Activated T-helper 2 cell treated with anti-CD3 and anti-CD28 coated beads, Interferon-gamma antibody, Interleukin-2, Interleukin-4, amounts not matched to agents 10 μg/mL and 5 μg/mL and 100 μg/mL, durations not matched to agents 14 hours and 24 hours and 36 hours (primary cell): ENCODE measurements at regions not wholly inside any gene's neighbourhood (a gene's known extent, or its start where the extent isn't known, plus 50 kb on each side); places are given as distances from the start of the nearest gene placed in this dataset.
"Not testable (repeated sequence)": the region's sequence is repeated elsewhere in the genome, so short reads cannot be mapped to it uniquely, and the experiment has no call there.

Experiments used
- DNase-seq: peaks from one replicate; pipeline ENCODE4 v3.0.0; 2021; ENCODE audit warnings: low spot score
- H3K27ac Mint-ChIP-seq: one replicate; pipeline ENCODE4 v1.8.0; 2021; ENCODE audit warnings: mixed read lengths
- H3K27me3 Mint-ChIP-seq: one replicate; pipeline ENCODE4 v1.8.0; 2021; ENCODE audit warnings: low read depth, mixed read lengths
- H3K36me3 Mint-ChIP-seq: one replicate; pipeline ENCODE4 v1.8.0; 2021; ENCODE audit warnings: low read depth, mixed read lengths
- H3K4me1 Mint-ChIP-seq: one replicate; pipeline ENCODE4 v1.8.0; 2021; ENCODE audit warnings: low read depth, mixed read lengths
- H3K4me3 Mint-ChIP-seq: one replicate; pipeline ENCODE4 v1.8.0; 2021; ENCODE audit warnings: low read depth, mild to moderate bottlenecking, moderate library complexity, mixed read lengths
- H3K9me3 Mint-ChIP-seq: one replicate; pipeline ENCODE4 v1.8.0; 2021; ENCODE audit warnings: mixed read lengths
- intact Hi-C: fragments of 100-400 bp; cut with micrococcal nuclease; formaldehyde crosslinking; loops from one replicate; pipeline ENCODE4 v1.15.1; 2023

- no peak for DNase-seq
- Mint-ChIP-seq H3K27ac (no peak overlapping the region), H3K4me3 (no peak overlapping the region), H3K9me3 (peaks cover 39% of the 10 kb centered on the region), H3K36me3 (no peaks in the 10 kb centered on the region), H3K27me3 (no peaks in the 10 kb centered on the region), H3K4me1 (no peaks in the 10 kb centered on the region)
- intact Hi-C loops = no loop called here
Observed at GRCh38 chr5:12675959-12676358, 771.7 kb upstream of the CTNND2 start.

GRCh38 chr5:12672141-12672540 lies 767.9 kb upstream of the CTNND2 start:
- no peaks in the 10 kb centered on the region for H3K4me1 Mint-ChIP-seq
- H3K36me3 Mint-ChIP-seq = no peaks in the 10 kb centered on the region

GRCh38 chr5:12669326-12669725 lies 765.1 kb upstream of the CTNND2 start:
- Mint-ChIP-seq H3K27me3 (no peaks in the 10 kb centered on the region), H3K36me3 (no peaks in the 10 kb centered on the region), H3K9me3 (peaks cover 66% of the 10 kb centered on the region), H3K27ac (no peak overlapping the region), H3K4me3 (no peak overlapping the region), H3K4me1 (no peaks in the 10 kb centered on the region)
- intact Hi-C loops = no loop called here
- DNase-seq = no peak

More at GRCh38 chr5:12672141-12672540, 767.9 kb upstream of the CTNND2 start:
- no peak overlapping the region for H3K4me3 Mint-ChIP-seq
- intact Hi-C loops = no loop called here
- no peaks in the 10 kb centered on the region for H3K27me3 Mint-ChIP-seq
- no peak overlapping the region for H3K27ac Mint-ChIP-seq
- no peak for DNase-seq
- peaks cover 55% of the 10 kb centered on the region for H3K9me3 Mint-ChIP-seq

- H3K9me3 Mint-ChIP-seq = peaks cover 71% of the 10 kb centered on the region
- no peak overlapping the region for H3K4me3 Mint-ChIP-seq
- DNase-seq = no peak
- intact Hi-C loops = no loop called here
- H3K27ac Mint-ChIP-seq = no peak overlapping the region
- H3K4me1 Mint-ChIP-seq = no peaks in the 10 kb centered on the region
- H3K36me3 Mint-ChIP-seq = no peaks in the 10 kb centered on the region
- no peaks in the 10 kb centered on the region for H3K27me3 Mint-ChIP-seq
Observed at GRCh38 chr5:12668564-12668963, 764.3 kb upstream of the CTNND2 start.

GRCh38 chr5:12667818-12668217 lies 763.6 kb upstream of the CTNND2 start:
- peaks cover 75% of the 10 kb centered on the region for H3K9me3 Mint-ChIP-seq
- intact Hi-C loops = not testable (repeated sequence)

GRCh38 chr5:12665772-12666171 lies 761.5 kb upstream of the CTNND2 start:
- not testable (repeated sequence) for H3K36me3 Mint-ChIP-seq, H3K27me3 Mint-ChIP-seq, H3K4me3 Mint-ChIP-seq

More at GRCh38 chr5:12667818-12668217, 763.6 kb upstream of the CTNND2 start:
- not testable (repeated sequence) for H3K4me1 Mint-ChIP-seq, H3K36me3 Mint-ChIP-seq, H3K27ac Mint-ChIP-seq, H3K4me3 Mint-ChIP-seq, DNase-seq, H3K27me3 Mint-ChIP-seq

GRCh38 chr5:12662545-12663314 lies 758.5 kb upstream of the CTNND2 start:
- no peaks in the 10 kb centered on the region for H3K27me3 Mint-ChIP-seq
- intact Hi-C loops = no loop called here
- no peaks in the 10 kb centered on the region for H3K4me1 Mint-ChIP-seq
- H3K9me3 Mint-ChIP-seq = peaks cover 75% of the 10 kb centered on the region
- H3K27ac Mint-ChIP-seq = no peak overlapping the region
- H3K4me3 Mint-ChIP-seq = no peak overlapping the region
- H3K36me3 Mint-ChIP-seq = no peaks in the 10 kb centered on the region
- DNase-seq = no peak

More at GRCh38 chr5:12665772-12666171, 761.5 kb upstream of the CTNND2 start:
- H3K4me1 Mint-ChIP-seq, DNase-seq, intact Hi-C loops, H3K27ac Mint-ChIP-seq: not testable (repeated sequence)
- peaks cover 69% of the 10 kb centered on the region for H3K9me3 Mint-ChIP-seq

GRCh38 chr5:12661617-12662370 lies 757.5 kb upstream of the CTNND2 start:
- intact Hi-C loops = no loop called here
- peaks cover 69% of the 10 kb centered on the region for H3K9me3 Mint-ChIP-seq
- H3K27me3 Mint-ChIP-seq = no peaks in the 10 kb centered on the region
- H3K4me3 Mint-ChIP-seq = no peak overlapping the region
- H3K36me3 Mint-ChIP-seq = no peaks in the 10 kb centered on the region
- no peak overlapping the region for H3K27ac Mint-ChIP-seq
- no peaks in the 10 kb centered on the region for H3K4me1 Mint-ChIP-seq
- DNase-seq = no peak

GRCh38 chr5:12660279-12661107 lies 756.2 kb upstream of the CTNND2 start:
- not testable (repeated sequence) for H3K4me3 Mint-ChIP-seq
- peaks cover 69% of the 10 kb centered on the region for H3K9me3 Mint-ChIP-seq

GRCh38 chr5:12659686-12660085 lies 755.4 kb upstream of the CTNND2 start:
- Mint-ChIP-seq H3K36me3 (no peaks in the 10 kb centered on the region), H3K27me3 (no peaks in the 10 kb centered on the region), H3K4me3 (no peak overlapping the region), H3K27ac (no peak overlapping the region), H3K4me1 (no peaks in the 10 kb centered on the region), H3K9me3 (peaks cover 64% of the 10 kb centered on the region)
- no peak for DNase-seq
- intact Hi-C loops = no loop called here

More at GRCh38 chr5:12660279-12661107, 756.2 kb upstream of the CTNND2 start:
- DNase-seq, H3K4me1 Mint-ChIP-seq, H3K27ac Mint-ChIP-seq, H3K27me3 Mint-ChIP-seq, H3K36me3 Mint-ChIP-seq, intact Hi-C loops: not testable (repeated sequence)

- Mint-ChIP-seq H3K36me3 (no peaks in the 10 kb centered on the region), H3K27ac (no peak overlapping the region)
Observed at GRCh38 chr5:12658871-12659446, 754.7 kb upstream of the CTNND2 start.

GRCh38 chr5:12657914-12658474 lies 753.7 kb upstream of the CTNND2 start:
- H3K9me3 Mint-ChIP-seq = peaks cover 56% of the 10 kb centered on the region

More at GRCh38 chr5:12658871-12659446, 754.7 kb upstream of the CTNND2 start:
- Mint-ChIP-seq H3K9me3 (peaks cover 56% of the 10 kb centered on the region), H3K27me3 (no peaks in the 10 kb centered on the region), H3K4me1 (no peaks in the 10 kb centered on the region), H3K4me3 (no peak overlapping the region)
- no peak for DNase-seq
- intact Hi-C loops = no loop called here

More at GRCh38 chr5:12657914-12658474, 753.7 kb upstream of the CTNND2 start:
- H3K4me1 Mint-ChIP-seq, H3K27me3 Mint-ChIP-seq, H3K4me3 Mint-ChIP-seq, H3K27ac Mint-ChIP-seq, intact Hi-C loops, H3K36me3 Mint-ChIP-seq, DNase-seq: not testable (repeated sequence)
